GM18502 (cell line): ENCODE measurements at regions not wholly inside any gene's neighbourhood (a gene's known extent, or its start where the extent isn't known, plus 50 kb on each side); places are given as distances from the start of the nearest gene placed in this dataset.

ENCODE experiments used
- ATAC-seq: cut with Tn5 transposase; IDR thresholded peaks from one replicate; pipeline ENCODE4 v1.9.1; 2021; ENCODE audit warnings: mild to moderate bottlenecking; ENCODE audit not compliant: unreplicated experiment, poor library complexity

DNA sequence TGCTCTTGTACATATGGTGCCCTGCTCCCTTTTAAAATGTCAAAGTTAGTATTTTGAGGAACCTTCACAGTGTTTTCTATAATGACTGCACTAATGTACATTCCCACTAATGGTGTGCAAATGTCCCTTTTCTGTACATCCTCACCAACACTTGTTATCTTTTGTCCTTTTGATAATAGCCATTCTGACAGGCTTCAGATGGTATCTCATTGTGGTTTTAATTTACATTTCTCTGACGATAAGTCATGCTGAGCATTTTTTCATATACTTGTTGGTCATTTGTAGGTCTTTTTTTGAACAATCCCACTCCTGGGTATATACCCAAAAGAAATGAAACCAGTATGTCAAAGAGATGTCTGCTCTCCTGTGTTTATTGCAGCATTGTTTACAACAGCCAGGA lies 268.3 kb downstream of the FBXO15 start:
- no peak for ATAC-seq

DNA sequence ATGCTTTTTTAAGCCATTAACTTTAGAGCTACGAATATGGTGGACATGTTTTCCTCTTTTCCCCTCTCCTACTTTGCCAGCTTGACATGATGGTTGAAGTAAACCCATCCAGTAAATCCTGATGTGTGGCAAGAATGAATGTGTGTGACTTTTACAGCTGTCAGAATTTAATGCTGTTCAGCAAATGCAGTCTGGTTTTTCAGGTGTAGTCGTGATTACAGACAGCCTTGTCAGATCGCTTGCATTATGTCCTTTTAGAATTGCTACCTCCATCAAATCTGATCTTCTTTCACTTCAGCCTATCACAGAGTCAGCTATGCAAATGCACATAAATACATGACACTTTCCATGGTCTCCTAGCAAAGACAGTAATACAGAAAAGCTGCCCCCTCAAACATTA lies 278.5 kb downstream of the FBXO15 start:
- no peak for ATAC-seq

DNA sequence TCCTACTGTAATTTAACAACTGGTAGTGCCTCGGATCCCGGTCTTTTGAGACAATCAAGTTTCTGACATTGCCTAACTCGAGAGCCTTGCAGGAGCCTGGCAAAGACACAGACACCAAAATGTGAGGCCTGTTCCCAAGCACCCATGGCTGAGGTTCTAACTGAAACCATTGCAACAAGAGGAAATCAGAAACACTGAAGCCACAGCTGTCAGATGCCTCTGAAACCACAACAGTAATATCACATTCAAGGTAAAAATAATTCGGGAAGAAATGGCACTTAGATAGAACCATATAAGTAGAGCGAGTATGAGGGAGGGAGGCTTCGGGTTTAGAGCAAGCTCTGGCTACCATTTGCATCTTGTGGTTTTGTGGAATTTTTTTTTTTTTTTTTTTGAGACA lies 285.9 kb downstream of the FBXO15 start:
- no peak for ATAC-seq

DNA sequence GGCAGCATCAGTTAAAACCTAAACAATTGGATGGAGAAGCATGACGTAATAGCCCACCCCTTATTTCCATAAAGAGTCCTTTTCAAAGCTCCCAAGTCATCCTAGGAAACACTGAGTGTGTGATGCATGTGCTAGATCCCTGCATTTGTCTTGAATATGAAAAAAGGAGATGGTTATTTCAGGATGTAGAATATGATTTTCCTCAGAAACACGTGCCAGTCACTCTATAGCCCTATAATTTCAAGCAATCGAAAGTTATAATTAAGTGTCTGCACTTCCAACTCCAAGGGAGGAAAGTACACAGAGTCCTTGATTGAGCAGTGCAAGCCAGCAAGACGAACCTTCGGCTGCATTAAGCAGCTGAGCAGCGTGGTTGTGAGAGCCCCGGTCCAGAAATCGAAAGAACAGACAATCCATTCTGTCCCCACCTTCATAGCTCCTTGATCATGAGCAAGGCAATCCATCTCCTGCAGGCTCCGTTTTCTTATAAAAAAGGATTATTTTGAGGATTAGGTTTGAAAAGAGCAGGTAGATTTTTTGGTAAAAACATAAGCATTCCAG lies 287.7 kb downstream of the FBXO15 start:
- no peak for ATAC-seq

DNA sequence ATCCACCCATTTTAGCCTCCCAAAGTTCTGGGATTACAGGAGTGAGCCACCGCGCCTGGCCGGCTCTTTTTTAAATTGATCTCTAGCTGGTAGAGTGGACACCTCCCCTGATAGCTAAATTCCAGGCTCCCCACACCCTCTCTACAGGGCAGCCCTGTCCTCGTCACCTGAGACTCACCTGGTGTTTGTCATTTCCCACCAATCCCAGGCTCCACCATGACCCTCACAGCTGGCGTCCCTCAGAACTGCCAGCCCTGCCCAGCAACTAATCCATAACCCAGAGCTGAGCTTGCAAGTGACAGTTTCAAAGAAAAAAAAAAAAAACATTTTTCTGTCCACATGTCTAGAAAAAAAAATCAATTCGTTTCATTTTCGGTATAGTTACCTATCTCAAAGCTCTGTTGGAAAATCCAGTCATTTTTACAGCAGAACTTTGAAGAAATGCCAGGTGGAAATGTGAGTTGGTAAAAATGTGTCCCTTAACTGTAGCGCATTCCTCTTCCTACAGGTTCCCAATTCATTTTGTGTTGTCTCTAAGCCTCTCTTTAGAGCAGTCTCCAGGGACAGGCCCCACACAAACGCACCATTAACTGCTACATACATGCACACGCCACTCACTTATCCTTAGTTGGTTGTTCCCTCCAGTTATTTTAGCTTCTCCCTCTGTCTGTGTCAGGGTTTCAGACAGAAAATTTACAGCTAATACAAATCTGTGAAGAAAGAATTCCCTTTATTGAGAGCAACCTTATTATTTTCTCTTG lies 294.7 kb downstream of the FBXO15 start:
- ATAC-seq, result no peak

DNA sequence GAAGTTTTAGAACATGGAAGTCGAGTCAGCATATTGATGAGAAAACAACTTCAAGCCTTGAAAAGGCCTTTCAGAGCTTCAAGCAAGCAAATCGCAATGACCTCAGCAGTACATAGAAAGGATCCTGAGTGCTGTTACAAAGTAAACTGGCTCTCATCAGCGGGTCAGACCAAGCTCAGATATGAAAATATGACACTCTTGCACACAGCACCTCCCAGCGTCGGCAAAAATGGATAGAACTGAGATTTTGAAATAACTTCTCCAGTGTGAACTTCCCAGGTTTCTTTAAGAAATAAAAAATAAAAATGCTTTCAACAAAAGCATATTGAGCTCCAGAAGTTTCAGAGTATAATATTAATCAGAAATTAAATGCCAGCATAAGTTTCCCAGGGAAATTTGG lies 296.9 kb downstream of the FBXO15 start:
- no peak for ATAC-seq

DNA sequence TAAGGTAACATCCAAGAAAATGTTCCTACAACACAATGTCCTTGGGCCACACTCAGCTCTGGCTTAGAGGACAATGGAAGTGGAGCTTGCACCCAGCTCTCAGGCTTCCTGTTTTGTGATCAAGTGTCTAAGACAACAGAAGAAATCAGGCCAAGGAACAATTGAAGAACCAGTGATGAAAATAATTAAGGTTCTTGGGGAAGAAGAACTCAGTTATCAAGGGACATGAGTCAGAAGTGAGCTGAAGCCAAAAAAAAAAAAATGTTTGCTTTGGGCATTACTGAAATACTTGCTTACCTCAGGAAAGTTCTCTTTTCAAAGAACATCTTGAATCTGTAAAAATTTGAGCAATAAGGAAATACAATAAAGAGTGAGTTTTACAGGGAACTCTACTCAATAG lies 299.0 kb downstream of the FBXO15 start:
- ATAC-seq, result no peak

DNA sequence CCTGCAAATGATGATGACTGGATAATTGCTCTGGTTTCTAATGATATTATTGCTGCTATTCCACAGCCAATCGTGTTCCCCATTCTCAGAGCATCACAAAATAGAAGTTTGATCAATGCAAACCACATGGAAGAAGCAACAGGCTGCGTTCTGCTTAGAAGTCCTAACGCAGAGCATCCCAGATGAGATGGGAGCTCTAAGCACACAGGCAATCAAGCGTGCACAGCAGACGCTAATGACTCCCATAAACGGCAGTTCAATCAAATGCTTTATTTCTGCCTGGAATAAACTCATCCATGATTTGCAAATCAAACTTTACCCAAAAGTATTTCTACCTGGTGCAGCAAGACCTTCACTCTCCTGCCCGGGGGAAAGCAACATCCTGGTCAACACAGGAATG lies 304.2 kb downstream of the FBXO15 start:
- no peak for ATAC-seq

DNA sequence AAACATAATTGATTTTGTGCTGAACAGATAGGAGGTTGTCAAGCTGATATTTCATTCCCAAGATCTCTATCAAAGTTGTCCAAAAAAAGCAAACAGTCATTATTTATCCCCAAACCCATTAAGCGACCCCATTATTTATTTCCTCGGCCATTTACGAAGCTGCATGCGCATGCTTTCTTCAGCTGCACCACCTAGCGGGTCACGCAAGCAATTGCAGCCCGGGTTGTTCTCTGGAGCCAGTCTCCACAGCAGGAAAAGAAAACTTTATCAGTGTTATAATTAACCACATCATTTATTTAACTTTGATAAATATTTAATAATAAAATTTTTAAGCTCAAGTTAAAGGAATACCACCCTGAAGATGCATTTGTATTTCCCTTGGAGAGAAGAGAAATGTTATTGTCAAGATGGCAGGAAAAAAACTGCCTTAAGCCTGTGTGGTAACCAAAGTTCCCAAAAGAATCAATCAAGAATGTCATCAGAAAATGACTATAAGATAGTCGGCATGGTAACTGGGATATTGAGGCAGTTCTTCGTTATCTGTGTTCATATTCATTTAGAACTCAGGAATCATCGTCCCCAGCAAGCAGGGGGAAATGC lies 304.7 kb downstream of the FBXO15 start:
- ATAC-seq, result peak; percentile 88

DNA sequence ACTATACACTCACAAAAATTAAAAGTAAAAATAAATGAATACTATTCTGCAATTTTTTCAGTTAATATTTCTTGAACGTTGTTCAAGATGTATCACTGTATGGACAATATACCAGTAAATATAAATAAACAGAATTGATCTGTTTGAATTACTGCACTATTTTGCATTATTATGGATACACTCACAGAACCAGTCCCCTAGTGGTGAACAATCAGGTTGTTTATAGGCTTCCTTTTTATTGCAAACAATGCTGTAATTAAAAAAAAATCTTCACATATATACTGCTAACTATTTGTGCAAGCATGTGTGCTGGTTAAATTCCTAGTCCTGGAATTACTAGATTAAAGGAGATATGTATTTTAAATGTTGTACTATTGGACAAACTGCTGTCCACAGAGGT lies 306.0 kb downstream of the FBXO15 start:
- ATAC-seq, result no peak

DNA sequence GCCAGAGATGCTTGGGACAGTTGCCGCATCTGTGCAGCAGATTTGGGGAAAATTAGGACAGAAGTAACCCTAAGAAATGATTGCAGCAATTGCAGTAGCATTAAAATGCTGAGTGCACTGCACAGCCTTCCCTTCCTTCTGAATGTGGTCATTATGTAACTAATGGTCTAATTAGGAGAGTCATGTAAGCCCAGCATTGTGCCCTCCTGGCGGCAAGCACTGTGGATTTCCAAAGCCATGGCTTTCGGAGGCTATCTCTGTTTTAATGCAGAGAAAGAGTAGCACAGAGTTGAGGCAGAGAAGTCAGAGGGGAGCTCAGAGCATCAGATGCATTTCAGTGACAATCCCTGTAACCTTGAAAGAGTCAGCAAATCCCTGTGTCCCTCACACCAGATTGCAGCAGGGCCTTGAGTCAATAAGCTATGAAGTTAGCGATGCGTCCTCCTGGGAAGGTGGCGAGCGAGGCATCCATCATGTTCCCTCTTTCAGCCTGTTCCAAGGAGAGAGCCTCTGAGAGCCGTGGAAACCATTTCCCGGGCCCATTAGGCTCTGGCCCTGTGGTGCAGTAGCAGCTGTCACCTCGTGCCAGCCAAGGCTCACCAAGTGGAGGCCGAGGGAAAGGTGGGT lies 307.2 kb downstream of the FBXO15 start:
- no peak for ATAC-seq

DNA sequence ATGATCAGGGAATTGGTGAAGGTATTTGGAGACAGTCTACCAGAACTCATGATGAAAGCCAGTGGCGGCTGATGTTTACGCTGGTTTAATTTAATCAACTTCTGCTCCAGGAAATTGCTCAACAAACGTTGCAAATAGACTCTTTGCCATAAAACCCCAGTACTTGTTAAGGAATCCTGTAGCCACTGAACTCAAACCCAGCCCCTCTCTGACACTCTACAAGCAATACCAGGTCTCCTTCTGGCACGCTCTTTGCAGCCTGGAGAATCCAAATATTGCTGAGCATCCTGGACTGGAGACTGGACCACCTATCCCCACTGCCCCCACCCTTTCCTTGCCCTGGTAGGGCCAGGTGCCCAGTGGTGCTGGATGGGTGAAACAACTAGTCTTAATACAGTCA lies 308.2 kb downstream of the FBXO15 start:
- ATAC-seq, result no peak

DNA sequence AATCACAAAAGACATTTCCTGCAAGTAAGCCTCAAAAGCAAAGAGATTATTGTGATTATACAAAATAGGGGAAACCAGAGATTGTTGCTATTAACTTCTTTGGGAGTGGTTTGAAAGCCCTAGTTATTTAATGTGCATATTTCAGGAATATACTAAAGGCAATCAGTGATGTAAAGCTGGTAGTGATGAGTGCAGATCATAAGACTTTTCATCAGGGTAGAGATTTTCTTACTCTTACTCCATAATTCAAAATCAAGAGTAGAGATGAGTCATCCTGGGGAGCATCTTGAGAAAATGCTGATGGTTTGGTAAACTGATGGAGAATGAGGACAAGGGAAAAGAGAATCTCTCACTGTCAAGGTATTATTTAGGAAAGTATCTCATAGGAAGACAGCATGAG lies 309.5 kb downstream of the FBXO15 start:
- ATAC-seq, result no peak

DNA sequence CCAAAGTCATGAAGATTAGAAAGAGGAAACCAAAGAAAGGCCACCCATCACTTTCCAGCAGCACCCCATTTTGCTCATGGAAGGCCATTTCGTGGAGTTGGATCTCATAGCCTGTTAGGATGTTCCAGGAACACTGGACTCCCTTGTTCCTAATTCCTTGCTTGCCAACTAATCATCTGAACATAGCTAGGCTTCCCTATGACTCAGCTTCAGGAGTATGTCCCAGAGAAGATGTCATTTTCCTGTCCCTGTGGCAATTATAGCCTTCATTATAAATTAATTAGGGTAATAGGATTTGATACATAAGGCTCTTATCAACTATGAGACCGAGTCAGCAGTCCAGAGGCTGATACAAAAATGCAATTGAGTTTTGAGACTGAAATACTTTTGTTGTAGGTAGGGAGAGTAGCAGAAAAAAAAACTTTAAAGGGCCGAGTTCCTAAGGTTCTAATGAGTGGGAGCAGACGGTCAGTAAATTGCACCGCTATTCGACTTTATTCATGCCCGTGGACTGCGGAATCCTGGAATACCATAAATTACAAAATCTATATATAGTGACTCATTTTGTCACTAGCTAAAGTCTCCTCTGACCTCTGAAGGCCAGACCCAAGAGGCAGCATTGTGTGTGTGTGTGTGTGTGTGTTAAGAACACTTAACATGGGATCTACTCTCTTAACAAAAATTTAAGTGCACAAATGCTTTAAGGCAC lies 311.8 kb downstream of the FBXO15 start:
- ATAC-seq, result no peak

DNA sequence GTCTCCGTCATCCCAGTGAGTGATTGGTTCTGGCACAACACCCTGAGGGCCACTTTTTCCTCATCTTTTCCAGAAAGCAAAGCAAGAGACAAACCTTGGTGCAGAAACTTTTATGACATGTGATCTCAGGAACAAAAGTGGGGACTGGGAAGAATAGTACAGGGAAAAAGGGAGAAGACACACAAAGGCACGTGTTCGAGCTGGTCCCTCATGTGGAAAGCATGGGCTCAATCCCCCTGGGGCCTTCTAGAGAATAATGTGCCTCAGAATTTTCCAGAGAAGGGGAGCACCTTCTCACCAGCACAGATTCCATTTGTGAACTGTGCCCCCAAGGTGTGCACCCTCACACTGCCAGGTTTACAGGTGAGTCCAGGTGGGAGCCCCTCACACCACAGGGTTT lies 312.6 kb downstream of the FBXO15 start:
- ATAC-seq, result no peak

DNA sequence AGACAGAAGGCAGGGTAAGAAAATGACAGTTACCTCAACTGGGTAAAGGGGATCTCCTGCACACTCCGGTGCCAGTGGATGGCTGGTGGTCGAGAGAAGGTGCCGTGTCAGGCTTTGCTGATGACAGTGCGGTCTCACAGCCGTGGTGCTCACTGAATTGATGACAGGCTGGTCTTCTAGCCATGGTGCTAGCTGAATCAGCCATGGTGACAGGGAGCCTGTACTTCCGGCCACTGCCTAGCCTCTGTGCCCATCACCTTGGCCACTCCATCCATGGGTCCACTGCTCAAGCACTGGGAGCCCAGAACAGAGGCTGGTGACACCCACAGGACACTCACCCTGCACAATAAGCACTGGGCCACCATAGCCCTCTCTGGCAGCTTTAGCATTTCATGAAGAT lies 315.9 kb downstream of the FBXO15 start:
- no peak for ATAC-seq

DNA sequence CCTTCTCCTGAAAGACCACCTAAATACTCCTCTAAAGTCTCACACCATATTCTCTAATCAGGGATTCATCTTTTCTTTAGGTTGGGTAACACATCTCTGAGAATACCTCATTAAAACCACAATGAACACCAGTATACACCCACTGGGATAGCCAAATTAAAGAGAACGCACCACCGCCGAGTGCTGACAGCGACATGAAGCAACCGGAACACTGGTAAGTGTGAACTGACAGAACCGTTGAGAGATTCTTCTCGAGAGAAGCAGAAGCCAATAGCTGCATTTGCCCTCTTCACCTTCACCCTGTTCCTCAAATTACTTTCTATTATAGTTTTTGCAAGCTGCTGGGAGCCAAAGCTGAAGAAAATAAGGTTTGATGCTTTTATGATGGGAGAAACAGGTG lies 318.5 kb downstream of the FBXO15 start:
- ATAC-seq, result no peak

DNA sequence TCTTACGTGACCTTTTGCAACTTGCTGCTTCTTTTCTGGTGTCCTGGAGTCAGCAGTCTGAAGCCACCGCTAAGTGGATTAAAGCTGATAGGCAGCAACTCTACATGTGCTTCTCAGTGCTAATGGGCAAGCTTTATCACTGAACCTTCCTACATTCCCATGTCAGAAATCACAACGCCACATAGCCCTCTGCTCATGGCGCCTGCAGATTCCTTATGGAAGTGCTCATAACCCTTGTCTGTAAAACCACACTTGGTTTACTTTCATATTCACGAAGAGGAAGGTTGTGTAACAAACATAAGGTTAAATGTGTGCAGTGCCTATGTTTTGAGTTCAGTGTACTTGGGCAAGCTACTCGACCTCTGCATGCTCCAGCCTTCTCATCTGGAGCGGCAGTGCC lies 319.8 kb downstream of the FBXO15 start:
- ATAC-seq, result no peak

DNA sequence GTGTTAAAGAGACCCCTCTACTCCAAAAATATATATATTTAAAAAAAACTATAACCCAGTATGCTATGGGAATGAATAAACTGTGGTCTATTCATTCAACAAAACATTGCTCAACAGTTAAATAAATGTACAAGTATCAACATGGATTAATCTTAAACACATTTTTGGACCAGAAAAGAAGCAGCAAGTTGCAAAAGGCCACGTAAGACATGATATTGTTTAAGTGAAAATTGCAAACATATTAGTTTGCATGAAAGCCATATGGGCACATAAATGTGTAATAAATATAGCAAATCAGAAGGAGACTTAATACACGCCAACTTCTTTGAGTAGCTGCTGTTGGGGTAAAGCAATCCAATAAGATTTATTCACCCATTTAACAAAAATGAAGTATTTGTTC lies 321.5 kb downstream of the FBXO15 start:
- no peak for ATAC-seq

DNA sequence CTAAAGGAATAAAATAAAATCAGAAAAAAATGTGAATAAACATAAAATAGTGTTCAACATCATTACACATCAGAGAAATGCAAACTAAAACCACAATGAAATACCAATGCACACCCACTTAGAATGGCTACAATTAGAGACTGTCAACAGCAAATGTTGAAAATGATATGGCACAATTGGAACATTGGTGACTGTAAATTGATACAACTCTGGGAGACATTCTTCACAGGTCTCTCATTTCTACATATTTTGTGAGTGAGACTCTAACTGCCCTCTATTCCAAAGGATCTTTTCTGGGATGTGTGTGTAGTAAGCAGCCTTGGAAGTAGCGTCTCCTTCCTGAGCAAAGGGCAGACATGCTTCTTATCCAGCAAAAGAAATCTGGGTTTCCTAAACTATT lies 323.0 kb downstream of the FBXO15 start:
- no peak for ATAC-seq

DNA sequence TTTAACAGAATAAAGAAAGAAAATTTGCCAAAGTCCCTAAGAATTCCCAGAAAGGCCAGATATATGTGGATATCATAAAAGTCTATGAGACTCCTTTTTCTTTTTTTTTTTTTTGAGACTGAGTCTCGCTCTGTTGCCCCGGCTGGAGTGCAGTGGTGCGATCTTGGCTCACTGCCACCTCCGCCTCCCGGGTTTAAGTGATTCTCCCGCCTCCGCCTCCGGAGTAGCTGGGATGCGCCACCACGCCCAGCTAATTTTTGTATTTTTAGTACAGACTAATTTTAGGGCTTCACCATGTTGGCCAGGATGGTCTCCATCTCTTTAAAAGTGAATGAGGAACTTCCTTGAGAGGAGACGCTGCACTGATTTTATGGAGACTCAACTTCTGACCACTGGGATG lies 335.2 kb downstream of the FBXO15 start:
- no peak for ATAC-seq
